ENCODE measurements at regions not wholly inside any gene's neighbourhood (a gene's known extent, or its start where the extent isn't known, plus 50 kb on each side); places are given as distances from the start of the nearest gene placed in this dataset.

- no peaks in the 10 kb centered on the region for H3K36me3 Mint-ChIP-seq
- no peaks in the 10 kb centered on the region for H3K27me3 Mint-ChIP-seq
- H3K4me1 Mint-ChIP-seq: no peaks in the 10 kb centered on the region
- H3K4me3 Mint-ChIP-seq: no peak overlapping the region
- H3K9me3 Mint-ChIP-seq: peaks cover 0 to 4% (median 0%) of the 10 kb centered on the region in 3 donors
- H3K27ac Mint-ChIP-seq: no peak overlapping the region
Observed at GRCh38 chr3:154992655-154993054, 87.5 kb upstream of the MME start.

- Mint-ChIP-seq H3K9me3 (peaks cover 0 to 2% (median 0%) of the 10 kb centered on the region in 3 donors), H3K4me3 (no peak overlapping the region), H3K27ac (no peak overlapping the region), H3K4me1 (no peaks in the 10 kb centered on the region), H3K36me3 (no peaks in the 10 kb centered on the region), H3K27me3 (no peaks in the 10 kb centered on the region)
Observed at GRCh38 chr3:154990543-154990942, 89.6 kb upstream of the MME start.

GRCh38 chr3:154987846-154988245 lies 92.3 kb upstream of the MME start:
- peaks cover 0 to 1% (median 0%) of the 10 kb centered on the region in 3 donors for H3K4me1 Mint-ChIP-seq
- H3K36me3 Mint-ChIP-seq: no peaks in the 10 kb centered on the region
- no peak overlapping the region for H3K4me3 Mint-ChIP-seq
- no peaks in the 10 kb centered on the region for H3K27me3 Mint-ChIP-seq
- no peak overlapping the region for H3K27ac Mint-ChIP-seq
- H3K9me3 Mint-ChIP-seq: peaks cover 0 to 2% (median 0%) of the 10 kb centered on the region in 3 donors

GRCh38 chr3:154981664-154982063 lies 98.5 kb upstream of the MME start:
- H3K27ac Mint-ChIP-seq: no peak overlapping the region
- H3K4me3 Mint-ChIP-seq: no peak overlapping the region
- H3K9me3 Mint-ChIP-seq: peaks cover 0 to 2% (median 0%) of the 10 kb centered on the region in 3 donors
- H3K27me3 Mint-ChIP-seq: no peaks in the 10 kb centered on the region
- no peaks in the 10 kb centered on the region for H3K36me3 Mint-ChIP-seq
- peaks cover 0 to 1% (median 0%) of the 10 kb centered on the region in 3 donors for H3K4me1 Mint-ChIP-seq

GRCh38 chr3:154981201-154981600 lies 98.9 kb upstream of the MME start:
- Mint-ChIP-seq H3K27me3 (no peaks in the 10 kb centered on the region), H3K4me3 (no peak overlapping the region), H3K4me1 (peaks cover 0 to 1% (median 0%) of the 10 kb centered on the region in 3 donors), H3K9me3 (peaks cover 0 to 2% (median 0%) of the 10 kb centered on the region in 3 donors), H3K27ac (no peak overlapping the region), H3K36me3 (no peaks in the 10 kb centered on the region)

GRCh38 chr3:154979331-154979730 lies 100.8 kb upstream of the MME start:
- Mint-ChIP-seq H3K4me3 (no peak overlapping the region), H3K4me1 (peaks cover 0 to 1% (median 0%) of the 10 kb centered on the region in 3 donors), H3K9me3 (peaks cover 0 to 2% (median 0%) of the 10 kb centered on the region in 3 donors)

GRCh38 chr3:154977666-154978065 lies 102.5 kb upstream of the MME start:
- Mint-ChIP-seq H3K9me3 (peaks cover 0 to 2% (median 0%) of the 10 kb centered on the region in 3 donors), H3K36me3 (peaks cover 2% of the 10 kb centered on the region), H3K27ac (no peak overlapping the region), H3K27me3 (no peaks in the 10 kb centered on the region), H3K4me1 (no peaks in the 10 kb centered on the region), H3K4me3 (no peak overlapping the region)

More at GRCh38 chr3:154979331-154979730, 100.8 kb upstream of the MME start:
- Mint-ChIP-seq H3K27me3 (no peaks in the 10 kb centered on the region), H3K36me3 (peaks cover 2% of the 10 kb centered on the region), H3K27ac (no peak overlapping the region)

- H3K27ac Mint-ChIP-seq: no peak overlapping the region
- peaks cover 0 to 2% (median 0%) of the 10 kb centered on the region in 3 donors for H3K9me3 Mint-ChIP-seq
- H3K27me3 Mint-ChIP-seq: no peaks in the 10 kb centered on the region
- peaks cover 2% of the 10 kb centered on the region for H3K36me3 Mint-ChIP-seq
- no peak overlapping the region for H3K4me3 Mint-ChIP-seq
- no peaks in the 10 kb centered on the region for H3K4me1 Mint-ChIP-seq
Observed at GRCh38 chr3:154976072-154976983, 103.8 kb upstream of the MME start.

- Mint-ChIP-seq H3K27me3 (no peaks in the 10 kb centered on the region), H3K9me3 (no peaks in the 10 kb centered on the region), H3K4me3 (no peak overlapping the region), H3K36me3 (peaks cover 2% of the 10 kb centered on the region), H3K4me1 (no peaks in the 10 kb centered on the region), H3K27ac (no peak overlapping the region)
Observed at GRCh38 chr3:154973851-154974250, 106.3 kb upstream of the MME start.

GRCh38 chr3:154972951-154973350 lies 107.2 kb upstream of the MME start:
- Mint-ChIP-seq H3K9me3 (no peaks in the 10 kb centered on the region), H3K36me3 (peaks cover 2% of the 10 kb centered on the region), H3K27ac (no peak overlapping the region), H3K4me3 (no peak overlapping the region), H3K27me3 (no peaks in the 10 kb centered on the region), H3K4me1 (no peaks in the 10 kb centered on the region)

GRCh38 chr3:154971771-154972326 lies 108.3 kb upstream of the MME start:
- H3K4me3 Mint-ChIP-seq: no peak overlapping the region
- H3K4me1 Mint-ChIP-seq: no peaks in the 10 kb centered on the region
- H3K27me3 Mint-ChIP-seq: no peaks in the 10 kb centered on the region
- peaks cover 2% of the 10 kb centered on the region for H3K36me3 Mint-ChIP-seq
- H3K9me3 Mint-ChIP-seq: no peaks in the 10 kb centered on the region
- H3K27ac Mint-ChIP-seq: no peak overlapping the region

GRCh38 chr3:154971341-154971740 lies 108.8 kb upstream of the MME start:
- Mint-ChIP-seq H3K27me3 (no peaks in the 10 kb centered on the region), H3K36me3 (peaks cover 2% of the 10 kb centered on the region), H3K9me3 (no peaks in the 10 kb centered on the region), H3K4me1 (no peaks in the 10 kb centered on the region), H3K27ac (no peak overlapping the region), H3K4me3 (no peak overlapping the region)

GRCh38 chr3:154970797-154971196 lies 109.3 kb upstream of the MME start:
- no peak overlapping the region for H3K4me3 Mint-ChIP-seq
- no peaks in the 10 kb centered on the region for H3K4me1 Mint-ChIP-seq
- peaks cover 2% of the 10 kb centered on the region for H3K36me3 Mint-ChIP-seq
- H3K27me3 Mint-ChIP-seq: no peaks in the 10 kb centered on the region
- no peaks in the 10 kb centered on the region for H3K9me3 Mint-ChIP-seq
- no peak overlapping the region for H3K27ac Mint-ChIP-seq

GRCh38 chr3:154969366-154969765 lies 110.8 kb upstream of the MME start:
- Mint-ChIP-seq H3K4me1 (no peaks in the 10 kb centered on the region), H3K4me3 (no peak overlapping the region), H3K27me3 (no peaks in the 10 kb centered on the region), H3K27ac (no peak overlapping the region), H3K36me3 (no peaks in the 10 kb centered on the region), H3K9me3 (no peaks in the 10 kb centered on the region)

GRCh38 chr3:154967090-154967489 lies 113.0 kb upstream of the MME start:
- no peak overlapping the region for H3K27ac Mint-ChIP-seq
- H3K4me1 Mint-ChIP-seq: no peaks in the 10 kb centered on the region
- H3K36me3 Mint-ChIP-seq: no peaks in the 10 kb centered on the region
- no peaks in the 10 kb centered on the region for H3K9me3 Mint-ChIP-seq
- no peaks in the 10 kb centered on the region for H3K27me3 Mint-ChIP-seq
- no peak overlapping the region for H3K4me3 Mint-ChIP-seq

GRCh38 chr3:154956815-154957214 lies 123.3 kb upstream of the MME start:
- no peak overlapping the region for H3K4me3 Mint-ChIP-seq

More at GRCh38 chr3:154956815-154957214, 123.3 kb upstream of the MME start:
- no peaks in the 10 kb centered on the region for H3K9me3 Mint-ChIP-seq
- no peaks in the 10 kb centered on the region for H3K4me1 Mint-ChIP-seq
- no peaks in the 10 kb centered on the region for H3K36me3 Mint-ChIP-seq
- no peak overlapping the region for H3K27ac Mint-ChIP-seq
- H3K27me3 Mint-ChIP-seq: no peaks in the 10 kb centered on the region
